ENCODE measurements at regions not wholly inside any gene's neighbourhood (a gene's known extent, or its start where the extent isn't known, plus 50 kb on each side); places are given as distances from the start of the nearest gene placed in this dataset.

DNA sequence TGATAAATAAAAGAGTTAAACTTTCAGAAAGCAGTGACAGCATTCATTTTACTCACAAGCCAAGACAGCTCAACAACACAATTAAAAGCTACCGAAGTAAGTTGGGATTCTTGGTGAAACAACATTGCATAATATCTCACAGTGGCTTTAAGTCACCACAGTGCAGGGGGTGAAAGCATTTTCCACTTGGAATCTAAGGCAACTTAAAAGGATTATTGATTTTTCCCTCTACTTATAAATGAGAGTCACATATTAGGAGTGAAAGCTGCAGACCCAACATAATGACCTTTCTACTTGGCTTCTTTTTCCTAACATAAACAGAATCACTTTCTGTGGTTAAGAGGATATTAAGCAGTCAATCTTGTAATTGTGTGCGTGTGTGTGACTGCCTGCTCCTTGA, 536.6 kb upstream of the CXADR start:
- TF ChIP-seq, protein P1, sequence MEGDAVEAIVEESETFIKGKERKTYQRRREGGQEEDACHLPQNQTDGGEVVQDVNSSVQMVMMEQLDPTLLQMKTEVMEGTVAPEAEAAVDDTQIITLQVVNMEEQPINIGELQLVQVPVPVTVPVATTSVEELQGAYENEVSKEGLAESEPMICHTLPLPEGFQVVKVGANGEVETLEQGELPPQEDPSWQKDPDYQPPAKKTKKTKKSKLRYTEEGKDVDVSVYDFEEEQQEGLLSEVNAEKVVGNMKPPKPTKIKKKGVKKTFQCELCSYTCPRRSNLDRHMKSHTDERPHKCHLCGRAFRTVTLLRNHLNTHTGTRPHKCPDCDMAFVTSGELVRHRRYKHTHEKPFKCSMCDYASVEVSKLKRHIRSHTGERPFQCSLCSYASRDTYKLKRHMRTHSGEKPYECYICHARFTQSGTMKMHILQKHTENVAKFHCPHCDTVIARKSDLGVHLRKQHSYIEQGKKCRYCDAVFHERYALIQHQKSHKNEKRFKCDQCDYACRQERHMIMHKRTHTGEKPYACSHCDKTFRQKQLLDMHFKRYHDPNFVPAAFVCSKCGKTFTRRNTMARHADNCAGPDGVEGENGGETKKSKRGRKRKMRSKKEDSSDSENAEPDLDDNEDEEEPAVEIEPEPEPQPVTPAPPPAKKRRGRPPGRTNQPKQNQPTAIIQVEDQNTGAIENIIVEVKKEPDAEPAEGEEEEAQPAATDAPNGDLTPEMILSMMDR (IDR thresholded peaks at IDR 0.05) = no peak
- no peak for TF ChIP-seq POLR2A (IDR thresholded peaks at IDR 0.05)

All from heart left ventricle (tissue), 13 donors.